IPS DF 19.7 (cell line): ENCODE measurements at regions not wholly inside any gene's neighbourhood (a gene's known extent, or its start where the extent isn't known, plus 50 kb on each side); places are given as distances from the start of the nearest gene placed in this dataset.
"Not testable (repeated sequence)": the region's sequence is repeated elsewhere in the genome, so short reads cannot be mapped to it uniquely, and the experiment has no call there.

Source experiments
- DNase-seq: peaks from one replicate; pipeline ENCODE4 v3.0.0-alpha.2; 2013; ENCODE audit warnings: low read depth, low spot score

DNA sequence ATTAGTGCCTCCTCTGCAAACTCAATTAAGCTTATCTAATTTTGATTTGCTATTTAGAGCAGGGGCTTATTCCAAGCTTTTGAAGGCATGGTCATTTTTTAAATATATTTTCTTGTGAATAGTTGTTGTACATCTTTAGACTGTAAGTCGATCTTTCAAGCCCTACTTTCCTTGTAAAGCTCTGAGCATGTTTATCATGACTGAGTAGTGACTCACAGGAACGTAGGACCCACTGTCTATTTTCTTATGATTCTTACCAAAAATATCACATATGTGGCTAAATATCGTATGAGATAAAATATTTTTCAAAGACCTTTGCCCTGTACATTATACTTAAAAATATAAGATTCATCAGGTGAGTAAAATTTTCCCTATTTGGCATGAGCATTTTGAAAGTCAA, 440.4 kb upstream of the GRIN3A start:
- no peak for DNase-seq

DNA sequence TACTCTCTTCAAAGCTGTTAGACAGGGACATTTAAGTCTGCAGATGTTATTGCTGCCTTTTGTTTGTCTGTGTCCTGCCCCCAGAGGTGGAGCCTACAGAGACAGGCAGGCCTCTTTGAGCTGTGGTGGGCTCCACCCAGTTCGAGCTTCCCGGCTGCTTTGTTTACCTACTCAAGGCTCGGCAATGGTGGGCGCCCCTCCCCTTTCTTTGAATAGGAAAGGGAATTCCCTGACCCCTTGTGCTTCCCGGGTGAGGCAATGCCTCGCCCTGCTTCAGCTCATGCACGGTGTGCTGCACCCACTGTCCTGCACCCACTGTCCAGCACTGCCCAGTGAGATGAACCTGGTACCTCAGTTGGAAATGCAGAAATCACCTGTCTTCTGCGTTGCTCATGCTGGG, 435.8 kb upstream of the GRIN3A start:
- not testable (repeated sequence) for DNase-seq

DNA sequence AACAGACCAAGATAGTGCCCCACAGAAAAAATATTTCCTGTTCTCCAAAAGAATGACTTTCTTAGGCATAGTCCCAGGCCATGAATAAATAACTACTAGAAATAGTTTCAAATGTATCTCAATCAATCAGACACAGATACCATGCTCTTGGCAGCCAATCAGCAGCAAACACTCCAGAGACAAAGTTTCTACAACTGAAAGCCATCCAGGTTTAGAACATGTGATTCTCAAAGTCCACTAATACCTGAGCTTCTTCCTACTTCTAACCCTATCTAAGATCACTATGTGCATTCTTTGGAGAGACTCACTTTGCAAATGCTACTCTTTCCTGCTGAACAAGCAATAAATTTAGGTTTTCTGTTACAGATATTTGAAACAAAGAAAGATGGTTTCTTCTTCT, 425.8 kb upstream of the GRIN3A start:
- no peak for DNase-seq

DNA sequence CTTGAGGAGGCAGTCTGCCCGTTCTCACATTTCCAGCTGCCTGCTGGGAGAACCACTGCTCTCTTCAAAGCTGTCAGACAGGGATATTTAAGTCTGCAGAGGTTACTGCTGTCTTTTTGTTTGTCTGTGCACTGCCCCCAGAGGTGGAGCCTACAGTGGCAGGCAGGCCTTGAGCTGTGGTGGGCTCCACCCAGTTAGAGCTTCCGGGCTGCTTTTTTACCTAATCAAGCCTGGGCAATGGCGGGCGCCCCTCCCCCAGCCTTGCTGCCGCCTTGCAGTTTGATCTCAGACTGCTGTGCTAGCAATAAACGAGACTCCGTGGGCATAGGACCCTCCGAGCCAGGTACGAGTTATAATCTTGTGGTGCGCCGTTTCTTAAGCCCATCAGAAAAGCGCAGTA, 414.6 kb upstream of the GRIN3A start:
- not testable (repeated sequence) for DNase-seq

DNA sequence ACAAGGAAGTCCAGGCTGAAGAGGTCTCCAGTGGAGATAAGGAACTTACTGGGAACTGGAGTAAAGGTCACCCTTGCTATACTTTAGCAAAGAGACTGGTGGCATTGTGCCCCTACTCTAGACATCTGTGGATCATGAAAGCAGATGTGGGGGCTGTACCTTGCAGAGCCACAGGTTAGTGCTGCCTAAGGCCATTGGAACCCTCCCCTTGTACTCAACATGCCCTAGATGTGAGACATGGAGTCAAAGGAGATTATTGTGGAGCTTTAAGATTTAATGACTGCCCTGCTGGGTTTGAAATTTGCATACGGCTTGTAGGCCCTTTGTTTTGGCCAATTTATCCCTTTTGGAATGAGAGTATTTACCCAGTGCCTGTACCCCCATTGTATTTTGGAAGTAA, 397.3 kb upstream of the GRIN3A start:
- DNase-seq: no peak

DNA sequence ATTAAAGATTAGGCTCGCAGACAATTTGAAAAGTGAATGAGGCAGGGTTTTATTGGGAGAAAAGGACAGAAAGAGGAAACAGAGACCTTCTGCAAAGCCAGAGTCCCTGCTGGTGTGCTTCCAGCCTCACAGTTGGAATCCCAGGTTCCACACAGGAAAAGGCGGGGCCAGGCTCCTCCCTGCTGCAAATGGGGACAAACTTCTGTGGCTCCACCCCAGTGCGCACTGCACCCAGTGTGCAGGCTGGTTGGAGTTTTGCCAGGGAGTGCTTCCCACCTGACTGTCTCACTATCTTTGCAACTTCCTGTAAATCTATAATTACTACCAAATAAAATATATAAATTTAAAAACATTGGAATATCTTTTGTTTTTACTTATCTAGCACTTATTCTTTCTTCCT, 386.0 kb upstream of the GRIN3A start:
- DNase-seq: no peak

DNA sequence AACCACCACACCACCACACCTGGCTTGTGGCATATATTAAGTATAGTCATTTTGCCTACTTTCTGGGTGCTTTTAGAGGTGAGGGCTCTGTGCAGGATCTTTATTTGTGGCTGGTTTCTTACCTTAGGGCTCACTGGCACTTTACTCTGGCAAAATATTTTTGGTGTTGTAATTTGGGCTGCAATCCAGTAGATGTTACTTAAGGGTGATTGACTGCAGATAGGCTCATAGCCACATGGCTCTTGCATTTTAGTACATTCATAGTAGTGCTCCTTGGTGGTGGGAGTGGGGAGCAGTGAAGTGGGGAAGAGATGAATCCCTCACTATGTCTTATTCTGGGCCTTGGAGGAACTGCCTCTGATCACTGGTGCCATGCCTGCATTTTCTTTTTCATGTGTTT, 376.1 kb upstream of the GRIN3A start:
- no peak for DNase-seq

DNA sequence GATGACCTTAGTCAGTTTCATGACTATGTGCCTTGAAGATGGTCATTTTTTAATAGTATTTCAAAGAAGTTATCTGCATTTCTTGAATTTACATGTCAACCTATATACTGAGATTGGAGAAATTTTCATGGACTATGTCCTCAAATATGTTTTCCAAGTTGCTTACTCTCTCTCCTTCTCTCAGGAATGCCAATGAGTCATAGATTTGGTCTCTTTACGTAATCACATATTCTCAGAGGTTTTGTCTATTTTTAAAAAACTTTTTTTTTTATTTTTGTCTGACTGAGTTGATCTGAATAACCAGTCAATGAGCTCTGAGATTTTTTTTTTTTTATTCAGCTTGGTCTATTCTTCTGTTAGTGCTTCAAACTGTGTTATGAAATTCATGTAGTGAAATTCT, 374.7 kb upstream of the GRIN3A start:
- no peak for DNase-seq

DNA sequence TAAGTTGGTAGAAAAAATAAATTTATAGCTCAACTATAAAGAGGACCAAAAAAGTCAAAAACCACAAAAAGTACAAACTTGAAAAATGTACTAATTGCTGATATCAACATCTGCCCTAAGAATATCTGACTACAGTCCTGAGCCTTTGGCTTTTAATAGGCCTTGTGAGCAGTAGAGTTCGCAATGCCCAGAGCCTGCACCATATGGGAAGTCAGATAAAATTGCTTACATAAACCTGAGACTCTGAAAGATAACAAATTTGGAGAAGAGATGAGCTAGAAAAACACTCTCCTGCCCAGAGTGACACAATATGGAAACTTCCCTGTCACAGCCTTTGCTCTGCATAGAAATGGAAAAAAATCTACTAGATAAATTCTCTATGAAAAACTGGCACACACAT, 368.0 kb upstream of the GRIN3A start:
- DNase-seq: no peak

DNA sequence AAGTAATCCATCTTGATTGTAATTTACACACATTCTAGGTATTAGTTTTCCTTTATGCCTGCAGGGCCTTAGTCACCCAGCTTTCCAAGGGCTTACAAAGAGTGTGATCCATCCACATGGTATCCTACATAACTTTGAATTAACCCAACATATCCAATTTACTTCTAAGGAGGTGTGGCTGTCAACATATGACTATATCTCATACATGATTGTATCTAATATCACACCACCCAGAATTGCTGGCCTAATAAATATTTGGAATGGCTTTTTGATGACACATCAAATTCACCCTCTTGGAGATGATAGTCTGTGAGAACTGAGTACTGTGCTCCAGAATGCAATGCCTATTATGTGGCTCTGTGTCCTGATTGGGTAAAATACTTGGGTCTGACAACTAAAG, 363.3 kb upstream of the GRIN3A start:
- no peak for DNase-seq

DNA sequence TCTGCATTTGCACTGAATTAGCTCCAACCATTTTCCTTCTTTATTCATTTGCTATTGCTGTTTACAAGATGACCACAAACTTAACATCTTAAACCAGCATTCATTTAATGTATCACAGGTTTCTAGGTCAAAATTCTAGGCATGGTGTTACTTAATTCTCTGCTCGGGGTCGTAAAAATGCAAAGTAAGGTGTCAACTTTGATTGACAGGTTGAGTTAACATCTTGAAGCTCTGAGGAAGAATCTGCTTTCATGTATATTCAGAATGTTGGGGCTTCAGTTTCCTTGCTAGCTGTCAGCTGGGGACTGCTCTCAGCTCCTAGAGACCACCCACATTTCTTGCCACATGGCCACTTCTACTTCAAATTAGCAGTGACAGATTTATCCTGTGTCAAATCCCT, 348.7 kb upstream of the GRIN3A start:
- DNase-seq: no peak

DNA sequence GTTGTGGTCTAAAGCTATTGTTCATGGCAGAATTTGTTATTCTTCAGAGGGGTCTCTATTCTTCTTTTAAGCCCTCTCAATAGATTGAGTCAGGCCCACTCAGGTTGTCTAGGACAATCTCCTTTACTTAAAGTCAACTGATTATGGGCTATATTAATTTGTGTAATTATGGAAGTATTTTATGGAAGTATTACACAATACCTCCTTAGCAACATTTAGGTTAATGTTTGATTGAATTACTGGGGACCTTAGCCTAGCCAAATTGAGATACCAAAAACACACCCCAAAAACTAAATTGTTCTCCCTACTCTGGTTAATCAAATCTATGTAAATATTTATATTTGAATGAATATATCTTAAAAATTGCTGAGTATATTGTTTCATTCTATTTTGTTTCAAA, 347.1 kb upstream of the GRIN3A start:
- no peak for DNase-seq

DNA sequence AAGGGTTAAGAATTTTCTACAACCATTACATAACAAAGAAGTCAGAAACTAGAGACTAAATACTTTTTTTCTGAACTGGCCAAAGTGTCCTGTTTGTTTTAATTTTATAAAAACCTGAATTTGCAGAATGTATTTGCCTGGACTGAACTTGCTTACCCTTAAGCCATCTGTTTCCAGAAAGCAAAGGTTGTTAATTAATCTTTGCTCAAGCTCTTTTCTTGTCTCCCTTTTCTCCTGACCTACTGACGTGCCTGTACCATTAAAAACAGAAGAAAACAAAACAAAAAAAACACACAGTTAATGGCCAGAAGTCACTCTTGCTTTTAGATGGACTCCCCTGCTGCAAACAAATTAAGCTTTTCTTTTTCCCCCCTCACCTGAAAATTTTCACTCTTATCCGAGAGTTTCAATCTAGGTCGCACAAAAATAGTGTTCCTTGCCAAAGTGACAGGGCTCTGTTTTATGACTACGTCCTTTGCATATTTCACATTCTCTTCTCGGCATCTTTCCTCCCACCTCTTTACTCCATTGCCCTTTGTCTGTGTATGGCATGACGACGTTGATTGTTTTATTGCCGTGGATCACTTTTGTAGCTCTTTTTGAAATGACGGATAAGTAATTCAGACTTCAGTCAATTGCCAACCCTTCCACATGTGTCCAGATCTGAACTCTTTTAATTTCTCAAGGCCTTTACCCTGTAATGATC, 333.8 kb upstream of the GRIN3A start:
- no peak for DNase-seq

DNA sequence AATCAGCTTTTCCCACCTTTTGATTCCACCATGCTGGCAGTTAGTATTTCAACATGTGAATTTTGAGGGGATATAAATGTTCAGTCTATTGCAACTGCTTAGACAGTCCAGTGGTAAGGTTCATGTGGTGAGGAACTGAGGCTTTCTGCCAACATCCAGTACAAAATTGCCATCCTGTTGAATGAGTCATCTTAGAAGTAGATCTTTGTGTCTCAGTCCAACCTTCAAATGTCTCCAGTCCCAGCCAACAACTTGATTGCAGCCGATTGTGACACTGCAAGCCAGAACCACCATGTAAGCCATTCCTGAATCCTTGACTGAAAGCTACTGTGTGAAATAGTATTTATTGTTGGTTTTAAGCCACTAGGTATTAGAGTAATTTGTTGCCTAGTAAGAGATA, 331.5 kb upstream of the GRIN3A start:
- DNase-seq: no peak

DNA sequence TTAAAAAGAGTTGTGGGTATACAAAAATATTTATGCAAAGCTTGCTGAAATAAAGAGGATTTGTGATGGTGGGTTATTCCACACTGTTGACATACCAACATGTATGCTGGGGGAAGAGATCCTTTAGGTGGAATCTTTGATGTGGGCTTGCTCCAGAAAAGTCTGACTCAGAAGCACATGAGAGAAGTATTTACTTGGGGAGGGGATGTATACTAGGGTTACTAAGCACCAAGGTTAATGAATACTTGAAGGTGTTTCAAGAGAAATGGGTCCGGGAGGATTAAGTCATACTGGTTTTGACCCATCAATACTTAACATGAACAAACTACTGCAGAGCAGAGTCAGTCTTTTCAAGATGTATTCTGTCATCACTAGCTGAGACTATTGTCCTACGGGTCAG, 316.4 kb upstream of the GRIN3A start:
- DNase-seq: no peak

DNA sequence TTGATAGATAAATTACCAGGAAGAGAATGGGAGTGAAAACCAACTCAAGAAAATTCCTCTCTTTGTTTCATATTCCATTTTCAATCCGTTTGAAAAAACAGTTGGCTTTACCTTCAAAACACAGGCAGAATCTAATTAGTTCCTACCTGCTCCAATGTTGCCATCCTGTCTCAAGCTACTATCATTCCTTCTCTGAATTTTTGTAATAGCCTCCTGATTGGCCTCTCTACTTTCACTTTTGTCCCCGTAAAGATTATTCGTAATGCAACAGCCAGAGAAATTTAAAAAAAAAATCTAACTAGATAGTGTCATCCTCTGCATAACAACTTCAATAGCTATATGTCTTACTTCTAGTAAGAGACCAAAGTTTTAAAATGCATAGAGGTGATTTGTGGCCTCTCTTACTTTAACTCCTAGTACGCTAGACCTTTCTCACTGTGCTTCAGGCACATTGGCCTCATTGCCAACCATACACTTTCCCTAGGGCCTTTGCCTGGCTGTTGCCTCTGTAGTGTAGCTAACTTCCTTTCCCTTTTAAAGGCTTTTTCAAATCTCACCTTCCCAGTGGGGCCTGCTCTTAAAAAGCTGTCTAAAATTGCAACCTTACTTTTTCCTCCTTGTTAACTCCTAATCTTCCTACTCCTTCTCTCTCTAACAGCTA, 311.3 kb upstream of the GRIN3A start:
- no peak for DNase-seq

DNA sequence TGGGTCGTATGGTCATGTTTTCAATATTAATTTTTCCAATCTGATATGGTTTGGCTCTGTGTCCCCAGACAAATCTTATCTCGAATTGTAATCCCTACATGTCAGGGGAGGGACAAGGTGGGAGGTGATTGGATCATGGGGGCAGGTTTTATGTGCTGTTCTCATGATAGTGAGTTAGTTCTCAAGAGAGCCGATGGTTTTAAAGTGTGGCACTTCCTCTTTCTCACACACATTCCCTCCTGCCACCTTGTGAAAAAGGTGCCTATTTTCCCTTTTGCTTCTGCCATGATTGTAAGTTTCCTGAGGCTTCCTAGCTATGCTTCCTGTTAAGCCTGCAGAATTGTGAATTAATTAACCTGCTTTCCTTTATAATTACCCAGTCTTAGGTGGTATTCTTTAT, 309.1 kb upstream of the GRIN3A start:
- DNase-seq: no peak

DNA sequence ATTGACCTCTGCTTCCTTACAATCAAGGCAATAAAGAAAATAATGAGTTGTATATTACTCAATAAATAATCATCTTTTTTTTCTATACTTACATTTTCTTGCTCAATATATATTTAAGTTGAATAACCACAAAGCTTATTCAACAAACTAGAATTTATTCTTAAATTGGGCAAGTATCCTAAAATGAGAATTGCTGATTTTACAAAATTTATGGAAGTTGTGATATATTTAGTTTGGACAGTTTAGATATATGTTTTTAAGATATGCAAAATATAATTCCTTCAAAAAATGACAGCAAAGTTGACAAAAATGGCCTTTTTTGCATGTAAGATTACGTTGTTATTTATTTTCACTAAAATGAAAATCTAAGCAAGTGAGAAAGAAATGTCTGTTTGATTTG, 305.7 kb upstream of the GRIN3A start:
- DNase-seq: no peak

DNA sequence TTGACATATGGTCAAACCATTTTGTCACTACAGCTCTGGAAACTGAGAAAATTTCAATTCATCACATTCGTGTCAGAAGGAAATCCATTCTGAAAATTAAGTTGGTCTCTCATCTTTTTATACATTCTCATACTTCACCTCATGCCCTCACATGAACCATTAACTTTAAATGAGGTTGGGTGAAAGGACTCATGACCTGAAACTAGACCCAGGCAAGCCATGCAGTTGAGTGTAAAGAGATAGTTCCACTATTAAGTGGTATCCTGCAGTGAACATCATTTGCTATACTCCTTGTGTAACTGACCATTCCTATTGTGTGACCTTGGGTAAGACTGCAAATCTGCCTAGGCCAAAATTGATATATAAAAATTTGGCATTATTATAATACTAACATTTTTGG, 299.6 kb upstream of the GRIN3A start:
- no peak for DNase-seq

DNA sequence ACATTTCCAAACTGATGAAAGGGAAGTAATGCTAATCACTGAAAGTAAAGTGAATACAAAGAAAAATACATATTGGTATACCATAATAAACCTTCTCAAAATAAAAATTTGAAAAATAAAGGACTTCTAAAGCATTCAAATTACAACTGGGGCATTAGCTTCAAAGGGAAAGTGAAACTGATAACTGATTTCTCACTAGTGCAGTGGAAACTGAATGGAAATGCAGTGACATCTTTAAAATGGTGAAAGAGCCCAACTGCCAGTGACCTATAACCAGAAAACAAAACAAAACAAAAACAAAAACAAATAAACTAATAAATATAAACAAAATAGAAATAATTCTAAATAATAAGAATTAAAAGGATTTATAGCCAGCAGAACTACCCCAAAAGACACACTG, 297.5 kb upstream of the GRIN3A start:
- DNase-seq: no peak

DNA sequence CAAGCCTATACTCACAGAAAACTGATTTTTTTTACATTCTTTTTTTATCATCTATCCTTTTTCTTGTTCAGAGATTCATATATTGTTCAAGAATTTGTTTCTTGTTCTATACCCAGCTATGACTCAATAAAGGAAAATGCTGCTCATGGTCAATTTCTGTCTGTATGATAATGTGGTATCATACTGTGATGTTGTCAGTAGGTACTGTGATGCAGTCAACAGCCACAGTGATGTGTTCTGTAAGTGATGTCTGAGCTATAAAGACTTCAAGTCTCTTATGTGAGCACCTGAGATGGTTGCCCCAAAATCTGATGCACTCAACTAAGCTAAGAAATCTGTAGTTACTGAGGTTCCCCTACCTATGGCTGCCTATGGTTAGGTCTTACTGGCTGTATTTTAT, 294.2 kb upstream of the GRIN3A start:
- DNase-seq: no peak

DNA sequence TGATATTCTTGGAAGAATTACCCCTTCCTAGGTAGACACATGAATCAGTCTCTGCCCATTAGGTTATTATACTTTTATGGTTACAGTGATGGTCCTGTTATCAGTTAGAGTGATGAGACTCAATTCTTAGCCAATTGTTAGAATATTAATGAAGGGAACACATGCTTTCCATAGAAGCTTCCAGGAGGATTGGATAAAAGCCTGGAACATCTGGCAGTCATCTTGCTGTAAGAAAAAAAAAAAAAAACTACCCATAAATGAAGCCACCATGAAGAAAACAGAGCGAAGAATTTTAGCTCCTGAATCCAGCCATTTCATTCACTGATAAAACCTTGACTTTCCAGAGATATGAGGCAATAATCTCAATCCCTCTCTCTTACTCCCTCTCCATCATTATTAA, 262.5 kb upstream of the GRIN3A start:
- DNase-seq: no peak

DNA sequence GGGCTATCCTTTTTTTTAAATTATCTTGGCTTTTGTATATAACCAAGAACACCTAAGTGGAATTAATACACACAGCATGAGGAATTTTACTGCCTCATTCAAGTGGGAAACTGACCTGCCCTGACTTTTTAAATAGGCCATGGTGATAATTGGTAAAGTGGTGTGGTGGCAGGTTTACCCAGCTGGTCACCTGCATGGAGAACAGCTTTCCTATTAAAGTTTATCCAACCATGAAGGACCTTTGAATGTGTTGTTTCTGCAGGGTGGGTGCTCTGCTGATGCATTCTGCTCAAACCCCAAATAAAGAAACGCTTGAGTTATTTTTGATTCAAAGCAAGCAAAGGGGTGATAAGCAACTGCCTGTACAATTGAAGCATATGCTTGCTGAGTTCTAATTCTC, 261.0 kb upstream of the GRIN3A start:
- no peak for DNase-seq

DNA sequence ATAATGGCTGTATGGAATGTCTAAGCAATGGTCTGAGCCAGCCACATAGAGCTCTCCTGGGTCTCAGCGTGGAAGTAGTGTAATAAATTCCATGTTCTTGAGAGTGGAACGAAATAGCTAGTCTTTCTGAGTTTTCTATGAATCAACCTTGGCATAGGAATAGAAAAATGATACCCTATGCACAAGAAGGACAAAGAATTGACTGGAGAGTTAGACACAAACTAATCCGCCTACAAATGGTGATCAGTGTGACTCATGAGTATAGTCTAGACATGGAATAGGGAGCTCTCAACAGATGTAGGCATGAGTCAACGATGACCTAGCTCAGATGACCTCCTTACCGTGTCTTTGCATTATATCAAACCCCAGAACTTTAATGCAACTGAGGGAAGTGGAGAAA, 256.8 kb upstream of the GRIN3A start:
- no peak for DNase-seq
